PC-3 (cell line): ENCODE measurements at regions not wholly inside any gene's neighbourhood (a gene's known extent, or its start where the extent isn't known, plus 50 kb on each side); places are given as distances from the start of the nearest gene placed in this dataset.

Experiments
- CTCF ChIP-seq: fragments of 300-600 bp; sonication (generic); conservative IDR thresholded peaks from 2 replicates; pipeline ENCODE4 v1.5.1; 2017; ENCODE audit warnings: antibody characterized with exemption, low read depth, mild to moderate bottlenecking, low read length
- EZH2 ChIP-seq: fragments of 300-600 bp; sonication (generic); IDR thresholded peaks from one replicate; pipeline ENCODE4 v1.6.1; 2017; ENCODE audit warnings: antibody characterized with exemption, mild to moderate bottlenecking, low read length; ENCODE audit not compliant: unreplicated experiment

GRCh38 chr9:12961276-12961809 is 186.5 kb downstream of the LURAP1L start:
- TF ChIP-seq CTCF, result no peak
- TF ChIP-seq EZH2, result no peak
